Transverse colon (tissue), 4 donors: ENCODE measurements at regions not wholly inside any gene's neighbourhood (a gene's known extent, or its start where the extent isn't known, plus 50 kb on each side); places are given as distances from the start of the nearest gene placed in this dataset.

ENCODE experiments used
- DNase-seq: peaks from one replicate; pipeline ENCODE4 v3.0.0-alpha.2; 2019
- H3K27ac ChIP-seq, 4 donors: fragments of 200-600 bp; sonication (generic); 2 replicates each; pipeline ENCODE4 v1.5.1; 2016 to 2018; ENCODE audit warnings: inconsistent platforms in 4 of 4
- H3K27me3 ChIP-seq: fragments of 200-600 bp; sonication (generic); 2 replicates; pipeline ENCODE4 v1.5.1; 2017; ENCODE audit warnings: inconsistent platforms
- H3K36me3 ChIP-seq, 4 donors: fragments of 200-600 bp; sonication (generic); 2 replicates each; pipeline ENCODE4 v1.5.1; 2017 to 2019; ENCODE audit warnings: inconsistent platforms in 4 of 4
- H3K4me1 ChIP-seq, 4 donors: fragments of 200-600 bp; sonication (generic); 2 replicates each; pipeline ENCODE4 v1.5.1; 2017 to 2020; ENCODE audit warnings: inconsistent platforms in 4 of 4
- H3K4me3 ChIP-seq, 4 donors: fragments of 200-600 bp; sonication (generic); 1 replicate in 1 of 4; 2 replicates in 3 of 4; pipeline versions ENCODE4 v1.5.1 to v1.6.1; 2017 to 2019; ENCODE audit warnings: inconsistent platforms in 4 of 4
- H3K9me3 ChIP-seq, 2 donors: fragments of 200-600 bp; sonication (generic); 2 replicates each; pipeline ENCODE4 v1.5.1; 2017 to 2019; ENCODE audit warnings: inconsistent platforms in 2 of 2
- EP300 ChIP-seq: sonication (generic); formaldehyde crosslinking; IDR thresholded peaks from one replicate; pipeline ENCODE4 v1.6.1; 2017; ENCODE audit warnings: antibody characterized with exemption, low read depth
- POLR2A ChIP-seq: fragments of 450-650 bp; IDR thresholded peaks from one replicate; pipeline ENCODE4 v1.6.1; 2016; ENCODE audit warnings: antibody characterized with exemption, mild to moderate bottlenecking, moderate library complexity
- POLR2AphosphoS5 ChIP-seq, 3 donors: sonication (generic); formaldehyde crosslinking; IDR thresholded peaks; one replicate each; pipeline ENCODE4 v1.6.1; 2016; ENCODE audit warnings: antibody characterized with exemption in 3 of 3
- WGBS, 2 donors: methylation state at CpG; one replicate each; pipeline ENCODE4 v1.1.5; 2018; ENCODE audit warnings: low coverage in 1 of 2; 5-methylcytosine and 5-hydroxymethylcytosine counted together
- in situ Hi-C, 4 donors: fragments of 200-750 bp; cut with MboI; loops; one replicate each; pipeline versions ENCODE4 v1.15.0 to v1.15.1; 2017; ENCODE audit warnings: low sequenced_read_pairs in 3 of 4, low pct_ligation_motif_present in 1 of 4, low pct_unique_long_range_greater_than_20kb in 1 of 4
- intact Hi-C: fragments of 100-400 bp; cut with DNase I; formaldehyde crosslinking; loops from one replicate; pipeline ENCODE4 v1.15.1; 2023; ENCODE audit warnings: low total_unique reads
- TF ChIP-seq, protein P1 (sequence below), 5 experiments: fragments of 200-600 bp in 3 of 5; fragments of 450-650 bp in 2 of 5; sonication (generic) in 3 of 5; IDR thresholded peaks; 1 replicate in 2 of 5; 2 replicates in 3 of 5; pipeline ENCODE4 v1.5.1; 2016 to 2017; ENCODE audit warnings: antibody characterized with exemption in 5 of 5, inconsistent platforms in 3 of 5, mild to moderate bottlenecking in 2 of 5, moderate library complexity in 1 of 5

DNA sequence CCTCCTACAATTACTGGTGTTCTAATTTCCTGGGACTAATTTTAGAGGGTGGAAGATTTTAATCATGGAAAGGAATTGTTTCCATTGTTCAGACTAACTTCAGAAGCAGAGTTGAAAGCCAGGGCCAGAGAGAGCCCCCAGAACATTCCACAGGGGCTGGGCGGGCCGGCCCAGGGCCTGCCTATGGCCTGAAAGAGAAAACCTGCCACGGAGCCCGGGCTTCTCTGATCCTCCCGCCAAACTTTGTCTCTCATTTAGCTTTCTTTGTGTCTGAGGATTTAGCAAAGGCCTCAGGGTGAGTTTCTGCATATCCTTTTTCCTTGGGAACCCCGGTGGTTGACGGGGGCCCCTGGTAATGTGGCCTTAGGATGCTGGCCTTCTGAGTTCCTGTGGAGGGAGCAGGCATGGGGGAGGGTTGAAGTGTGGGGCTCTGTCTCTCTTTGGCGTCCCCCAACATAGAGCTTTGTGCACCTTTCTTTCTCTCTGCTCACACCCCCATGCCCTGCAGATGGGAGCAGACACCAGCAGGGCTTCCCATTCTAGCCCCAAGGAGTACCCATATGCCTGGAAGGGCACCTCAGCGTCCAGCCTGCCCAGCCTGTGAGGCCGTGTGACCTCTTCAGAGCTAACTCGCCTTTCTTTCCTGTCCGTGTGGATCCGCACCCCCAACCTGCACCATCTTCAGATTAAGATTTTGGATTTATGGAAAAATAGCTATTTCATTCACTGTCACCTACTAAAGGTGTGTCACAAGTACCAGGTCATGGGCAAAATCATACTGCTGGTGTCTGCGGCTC lies 539.5 kb downstream of the FGF9 start:
- TF ChIP-seq, protein P1, sequence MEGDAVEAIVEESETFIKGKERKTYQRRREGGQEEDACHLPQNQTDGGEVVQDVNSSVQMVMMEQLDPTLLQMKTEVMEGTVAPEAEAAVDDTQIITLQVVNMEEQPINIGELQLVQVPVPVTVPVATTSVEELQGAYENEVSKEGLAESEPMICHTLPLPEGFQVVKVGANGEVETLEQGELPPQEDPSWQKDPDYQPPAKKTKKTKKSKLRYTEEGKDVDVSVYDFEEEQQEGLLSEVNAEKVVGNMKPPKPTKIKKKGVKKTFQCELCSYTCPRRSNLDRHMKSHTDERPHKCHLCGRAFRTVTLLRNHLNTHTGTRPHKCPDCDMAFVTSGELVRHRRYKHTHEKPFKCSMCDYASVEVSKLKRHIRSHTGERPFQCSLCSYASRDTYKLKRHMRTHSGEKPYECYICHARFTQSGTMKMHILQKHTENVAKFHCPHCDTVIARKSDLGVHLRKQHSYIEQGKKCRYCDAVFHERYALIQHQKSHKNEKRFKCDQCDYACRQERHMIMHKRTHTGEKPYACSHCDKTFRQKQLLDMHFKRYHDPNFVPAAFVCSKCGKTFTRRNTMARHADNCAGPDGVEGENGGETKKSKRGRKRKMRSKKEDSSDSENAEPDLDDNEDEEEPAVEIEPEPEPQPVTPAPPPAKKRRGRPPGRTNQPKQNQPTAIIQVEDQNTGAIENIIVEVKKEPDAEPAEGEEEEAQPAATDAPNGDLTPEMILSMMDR (IDR thresholded peaks at IDR 0.05) = no peak
- TF ChIP-seq POLR2AphosphoS5 (IDR thresholded peaks at IDR 0.05) = no peak
- no peak for TF ChIP-seq EP300
- no peak for TF ChIP-seq POLR2A
- in situ Hi-C loops (no loop called here), intact Hi-C loops (no loop called here)
- Histone ChIP-seq H3K4me1 (no peaks in the 10 kb centered on the region), H3K9me3 (no peaks in the 10 kb centered on the region), H3K4me3 (no peak overlapping the region), H3K27me3 (no peaks in the 10 kb centered on the region), H3K36me3 (no peaks in the 10 kb centered on the region), H3K27ac (no peak overlapping the region)
- DNase-seq = no peak
- 83 to 92% methylated on average over 6 to 14 of the region's 14 CpGs for WGBS, 2 donors

DNA sequence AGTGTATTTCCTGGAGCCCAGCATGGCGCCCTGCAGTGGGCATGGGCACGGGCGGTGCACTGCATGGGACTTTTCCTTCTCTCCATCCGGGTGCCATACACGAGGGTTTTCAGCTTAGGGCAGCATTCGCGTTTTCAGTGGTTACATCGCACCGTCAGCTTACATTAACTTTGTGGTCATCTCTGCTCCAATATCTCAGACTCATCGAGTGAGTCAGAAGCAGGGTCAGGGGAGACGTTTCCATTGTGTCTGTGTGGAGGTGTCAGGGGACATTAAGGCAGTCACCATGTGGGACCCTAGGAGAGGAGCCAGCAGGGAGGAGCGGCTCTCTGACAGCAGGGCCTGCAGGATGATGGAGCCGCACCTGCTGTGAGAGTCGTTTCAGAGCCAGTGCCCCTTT lies 541.0 kb downstream of the FGF9 start:
- intact Hi-C loops (no loop called here), in situ Hi-C loops (no loop called here)
- H3K4me1 ChIP-seq = no peaks in the 10 kb centered on the region
- TF ChIP-seq POLR2AphosphoS5 (IDR thresholded peaks at IDR 0.05) (no peak), POLR2A (no peak), EP300 (no peak)
- TF ChIP-seq, protein P1 (IDR thresholded peaks at IDR 0.05) = no peak
- WGBS, 2 donors = 84 to 91% methylated on average over 5 to 14 of the region's 14 CpGs
- DNase-seq = no peak
- H3K4me3 ChIP-seq = no peak overlapping the region
- no peaks in the 10 kb centered on the region for H3K36me3 ChIP-seq
- H3K27me3 ChIP-seq = no peaks in the 10 kb centered on the region
- H3K9me3 ChIP-seq = no peaks in the 10 kb centered on the region
- no peak overlapping the region for H3K27ac ChIP-seq

DNA sequence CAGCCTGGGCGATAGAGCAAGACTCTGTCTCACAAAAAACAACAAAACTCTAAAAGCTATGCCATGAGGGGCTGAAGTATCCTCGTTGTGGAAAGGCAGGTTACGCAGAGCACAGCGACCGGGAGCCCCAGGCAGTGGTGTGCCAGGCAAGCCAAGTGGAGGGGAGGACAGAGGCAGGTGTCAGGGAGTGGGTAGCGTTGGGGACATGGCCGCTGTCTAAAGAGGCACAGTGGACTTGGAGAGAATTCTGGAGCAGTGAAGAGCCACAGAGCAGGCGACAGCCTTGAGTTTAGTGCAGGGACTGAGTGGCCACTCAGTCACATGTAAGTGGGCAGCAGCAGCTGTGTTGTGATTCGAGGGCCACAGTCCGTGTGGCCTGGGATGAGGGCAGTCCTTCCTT lies 541.7 kb downstream of the FGF9 start:
- no peak overlapping the region for H3K4me3 ChIP-seq
- H3K36me3 ChIP-seq = no peaks in the 10 kb centered on the region
- H3K27me3 ChIP-seq = no peaks in the 10 kb centered on the region
- H3K9me3 ChIP-seq = no peaks in the 10 kb centered on the region
- TF ChIP-seq POLR2AphosphoS5 (IDR thresholded peaks at IDR 0.05) (no peak), EP300 (no peak), POLR2A (no peak)
- TF ChIP-seq, protein P1 (IDR thresholded peaks at IDR 0.05) = no peak
- intact Hi-C loops = no loop called here
- no peaks in the 10 kb centered on the region for H3K4me1 ChIP-seq
- in situ Hi-C loops = no loop called here
- 81 to 91% methylated on average over 9 to 10 of the region's 10 CpGs for WGBS, 2 donors
- no peak for DNase-seq
- H3K27ac ChIP-seq = no peak overlapping the region

DNA sequence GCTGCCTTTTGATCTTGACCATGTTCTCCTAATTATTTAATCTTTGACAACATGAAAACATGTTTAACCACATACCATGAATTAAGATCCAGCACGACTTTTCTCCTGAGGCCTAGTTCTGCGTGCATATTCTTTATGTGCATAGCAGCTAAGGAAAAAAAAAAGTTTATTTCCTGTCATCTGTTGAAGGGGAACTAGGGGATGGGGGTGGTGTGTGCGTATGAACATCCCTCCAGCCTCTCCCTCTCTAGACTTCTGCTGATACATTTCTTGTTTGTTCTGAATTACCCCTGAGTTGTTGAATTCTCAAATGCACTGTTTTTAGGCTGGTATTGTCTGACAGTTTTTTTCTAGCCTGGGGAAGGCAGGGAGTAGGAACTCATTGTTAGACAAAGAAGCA lies 543.3 kb downstream of the FGF9 start:
- no peak for DNase-seq
- in situ Hi-C loops = no loop called here
- no peaks in the 10 kb centered on the region for H3K27me3 ChIP-seq
- 51 to 74% methylated on average over 3 of the region's 3 CpGs for WGBS, 2 donors
- intact Hi-C loops = no loop called here
- no peak overlapping the region for H3K27ac ChIP-seq
- H3K36me3 ChIP-seq = no peaks in the 10 kb centered on the region
- no peak overlapping the region for H3K4me3 ChIP-seq
- no peak for TF ChIP-seq POLR2A
- TF ChIP-seq POLR2AphosphoS5 (IDR thresholded peaks at IDR 0.05) = no peak
- TF ChIP-seq, protein P1 (IDR thresholded peaks at IDR 0.05) = no peak
- TF ChIP-seq EP300 = no peak
- H3K9me3 ChIP-seq = no peaks in the 10 kb centered on the region
- peaks cover 0 to 8% (median 6%) of the 10 kb centered on the region in 4 donors for H3K4me1 ChIP-seq
